H9 (cell line): ENCODE measurements at regions not wholly inside any gene's neighbourhood (a gene's known extent, or its start where the extent isn't known, plus 50 kb on each side); places are given as distances from the start of the nearest gene placed in this dataset.

Experiments
- DNase-seq: peaks from one replicate; pipeline ENCODE4 v3.0.0-alpha.2; 2017
- H2AFZ ChIP-seq: one replicate; pipeline ENCODE4 v1.6.1; 2013; ENCODE audit warnings: mild to moderate bottlenecking, low read length, control low read depth, moderate library complexity
- H2AK5ac ChIP-seq: 2 replicates; pipeline ENCODE4 v1.6.1; 2013; ENCODE audit warnings: low read length, control low read depth, mixed read lengths; ENCODE audit not compliant: insufficient read length
- H2BK120ac ChIP-seq: one replicate; pipeline ENCODE4 v1.6.1; 2013; ENCODE audit warnings: low read depth, mild to moderate bottlenecking, low read length, control low read depth, inconsistent platforms; ENCODE audit not compliant: poor library complexity, severe bottlenecking
- H2BK12ac ChIP-seq: 2 replicates; pipeline ENCODE4 v1.6.1; 2013; ENCODE audit warnings: low read length, control low read depth, mixed read lengths, low read depth; ENCODE audit not compliant: insufficient read length
- H2BK15ac ChIP-seq: 2 replicates; pipeline ENCODE4 v1.6.1; 2013; ENCODE audit warnings: low read depth, low read length, control low read depth
- H2BK20ac ChIP-seq: one replicate; pipeline ENCODE4 v1.6.1; 2013; ENCODE audit warnings: low read depth, mild to moderate bottlenecking, low read length, control low read depth, inconsistent platforms; ENCODE audit not compliant: poor library complexity, severe bottlenecking
- H2BK5ac ChIP-seq: 2 replicates; pipeline ENCODE4 v1.6.1; 2013; ENCODE audit warnings: low read length, control low read depth, mixed read lengths; ENCODE audit not compliant: insufficient read length
- H3K14ac ChIP-seq: 2 replicates; pipeline ENCODE4 v1.6.1; 2013; ENCODE audit warnings: low read length, control low read depth; ENCODE audit not compliant: insufficient read depth
- H3K18ac ChIP-seq: 2 replicates; pipeline ENCODE4 v1.6.1; 2013; ENCODE audit warnings: low read depth, mild to moderate bottlenecking, mixed read lengths, low read length, control low read depth; ENCODE audit not compliant: insufficient read length
- H3K23ac ChIP-seq: 2 replicates; pipeline ENCODE4 v1.6.1; 2013; ENCODE audit warnings: low read length, control low read depth, mixed read lengths, low read depth; ENCODE audit not compliant: insufficient read length
- H3K23me2 ChIP-seq: 2 replicates; pipeline ENCODE4 v1.6.1; 2013; ENCODE audit warnings: low read depth, mild to moderate bottlenecking, mixed read lengths, low read length, control low read depth; ENCODE audit not compliant: insufficient read length, poor library complexity, severe bottlenecking
- H3K27ac ChIP-seq: 2 replicates; pipeline ENCODE4 v1.5.1; 2013; ENCODE audit warnings: low read length, control low read depth, mixed read lengths, low read depth; ENCODE audit not compliant: insufficient read length
- H3K27me3 ChIP-seq: 2 replicates; pipeline ENCODE4 v1.6.1; 2013; ENCODE audit warnings: low read length, control low read depth, inconsistent platforms; ENCODE audit not compliant: insufficient read depth
- H3K4ac ChIP-seq: 2 replicates; pipeline ENCODE4 v1.6.1; 2013; ENCODE audit warnings: low read depth, mild to moderate bottlenecking, control low read depth, inconsistent platforms, low read length, moderate library complexity
- H3K4me1 ChIP-seq: 2 replicates; pipeline ENCODE4 v1.6.1; 2013; ENCODE audit warnings: low read length, control low read depth, inconsistent platforms; ENCODE audit not compliant: insufficient read depth
- H3K4me2 ChIP-seq: 2 replicates; pipeline ENCODE4 v1.6.1; 2013; ENCODE audit warnings: low read length, control low read depth, mixed read lengths; ENCODE audit not compliant: insufficient read length, insufficient read depth
- H3K56ac ChIP-seq: 2 replicates; pipeline ENCODE4 v1.6.1; 2013; ENCODE audit warnings: low read depth, mild to moderate bottlenecking, mixed read lengths, low read length, control low read depth; ENCODE audit not compliant: insufficient read length
- H3K79me1 ChIP-seq: 2 replicates; pipeline ENCODE4 v1.6.1; 2013; ENCODE audit warnings: low read depth, mild to moderate bottlenecking, moderate library complexity, low read length, control low read depth, inconsistent platforms; ENCODE audit not compliant: insufficient read depth, poor library complexity, severe bottlenecking
- H3K79me2 ChIP-seq: 2 replicates; pipeline ENCODE4 v1.6.1; 2013; ENCODE audit warnings: low read length, control low read depth, inconsistent platforms; ENCODE audit not compliant: insufficient read depth
- H3K9ac ChIP-seq: 2 replicates; pipeline ENCODE4 v1.6.1; 2013; ENCODE audit warnings: low read length, control low read depth, mixed read lengths; ENCODE audit not compliant: insufficient read length; ENCODE audit errors: extremely low read depth
- H3K9me3 ChIP-seq: one replicate; pipeline ENCODE4 v1.6.1; 2013; ENCODE audit warnings: low read depth, low read length, inconsistent platforms; ENCODE audit not compliant: control insufficient read depth
- H3T11ph ChIP-seq: one replicate; pipeline ENCODE4 v1.6.1; 2013; ENCODE audit warnings: mild to moderate bottlenecking, low read length, control low read depth, inconsistent platforms
- H4K20me1 ChIP-seq: one replicate; pipeline ENCODE4 v1.6.1; 2013; ENCODE audit not compliant: control insufficient read depth, insufficient read length, insufficient read depth
- H4K5ac ChIP-seq: 2 replicates; pipeline ENCODE4 v1.6.1; 2013; ENCODE audit warnings: low read depth, mild to moderate bottlenecking, mixed read lengths, low read length, control low read depth; ENCODE audit not compliant: insufficient read length
- H4K8ac ChIP-seq: replicated peaks from 2 replicates; pipeline ENCODE4 v1.6.1; 2013; ENCODE audit warnings: low read length, control low read depth, mixed read lengths, low read depth; ENCODE audit not compliant: insufficient read length
- H4K91ac ChIP-seq: 2 replicates; pipeline ENCODE4 v1.6.1; 2013; ENCODE audit warnings: low read depth, mild to moderate bottlenecking, moderate library complexity, mixed read lengths, low read length, control low read depth; ENCODE audit not compliant: insufficient read length
- H3K27ac Mint-ChIP-seq, 3 experiments: 2 replicates in 2 of 3; 3 replicates in 1 of 3; pipeline ENCODE4 v1.8.0; 2020 to 2021; ENCODE audit warnings: mixed read lengths in 3 of 3, mild to moderate bottlenecking in 1 of 3, moderate library complexity in 1 of 3
- H3K27me3 Mint-ChIP-seq: 2 replicates; pipeline ENCODE4 v1.8.0; 2021; ENCODE audit warnings: low read depth, mild to moderate bottlenecking, moderate library complexity, mixed read lengths
- H3K36me3 Mint-ChIP-seq, 3 experiments: 2 replicates in 2 of 3; 3 replicates in 1 of 3; pipeline ENCODE4 v1.8.0; 2020 to 2021; ENCODE audit warnings: low read depth in 3 of 3, mixed read lengths in 3 of 3; ENCODE audit not compliant: insufficient read depth in 1 of 3
- H3K4me1 Mint-ChIP-seq, 2 experiments: 2 replicates each; pipeline ENCODE4 v1.8.0; 2020; ENCODE audit warnings: mixed read lengths in 2 of 2
- H3K4me3 Mint-ChIP-seq, 2 experiments: 2 replicates in 1 of 2; 3 replicates in 1 of 2; pipeline ENCODE4 v1.8.0; 2020 to 2021; ENCODE audit warnings: mild to moderate bottlenecking in 2 of 2, mixed read lengths in 2 of 2, moderate library complexity in 1 of 2
- H3K9me3 Mint-ChIP-seq, 2 experiments: 2 replicates in 1 of 2; 3 replicates in 1 of 2; pipeline ENCODE4 v1.8.0; 2020; ENCODE audit warnings: mild to moderate bottlenecking in 2 of 2, mixed read lengths in 2 of 2, moderate library complexity in 1 of 2
- WGBS: extraction: QIAGEN DNeasy Blood & Tissue Kit; methylation state at CpG from one replicate; pipeline ENCODE4 v1.1.7; 2013; ENCODE audit warnings: missing lambda C conversion rate, low lambda C conversion rate, mixed read lengths; ENCODE audit not compliant: insufficient read length; ENCODE audit errors: extremely low coverage; 5-methylcytosine and 5-hydroxymethylcytosine counted together
- TF ChIP-seq, protein P1 (sequence below): fragments of 200-600 bp; sonication (generic); conservative IDR thresholded peaks from 3 replicates; pipeline ENCODE4 v1.8.0; 2021; ENCODE audit warnings: antibody characterized with exemption, mild to moderate bottlenecking

GRCh38 chr4:96352051-96352517 lies 512.2 kb downstream of the PDHA2 start:
- Mint-ChIP-seq H3K27me3 (no peaks in the 10 kb centered on the region), H3K27ac (peak overlapping the region in 1 of 3 experiments; percentile 37; a peak in 2 of 7 replicates), H3K36me3 (peaks cover 11 to 17% (median 15%) of the 10 kb centered on the region in 3 experiments), H3K4me3 (no peak overlapping the region), H3K9me3 (peaks cover 0 to 7% of the 10 kb centered on the region in 2 experiments; a peak in 3 of 5 replicates), H3K4me1 (peaks cover 8 to 22% of the 10 kb centered on the region in 2 experiments)
- H2AK5ac ChIP-seq, result no peak overlapping the region
- no peak overlapping the region for H3K9ac ChIP-seq
- no peak overlapping the region for H3K14ac ChIP-seq
- peak; percentile 32 for DNase-seq
- H3T11ph ChIP-seq, result no peak overlapping the region
- H4K20me1 ChIP-seq, result no peaks in the 10 kb centered on the region
- H3K4me2 ChIP-seq, result no peak overlapping the region
- peaks cover 2% of the 10 kb centered on the region; the same call in 1 of the 2 replicates for H3K4me1 ChIP-seq
- WGBS, result no CpG with 5 or more reads among the region's 3 CpGs
- H3K56ac ChIP-seq, result no peak overlapping the region
- H3K27ac ChIP-seq, result no peak overlapping the region
- no peaks in the 10 kb centered on the region for H3K79me1 ChIP-seq
- no peak overlapping the region for H4K8ac ChIP-seq
- no peak overlapping the region for H2BK12ac ChIP-seq
- no peak overlapping the region for H3K23ac ChIP-seq
- no peaks in the 10 kb centered on the region for H3K79me2 ChIP-seq
- H4K91ac ChIP-seq, result no peak overlapping the region
- no peak overlapping the region for H3K18ac ChIP-seq
- H2BK20ac ChIP-seq, result no peak overlapping the region
- H2AFZ ChIP-seq, result no peak overlapping the region
- no peaks in the 10 kb centered on the region for H3K27me3 ChIP-seq
- H3K9me3 ChIP-seq, result no peaks in the 10 kb centered on the region
- no peaks in the 10 kb centered on the region for H3K23me2 ChIP-seq
- H2BK5ac ChIP-seq, result no peak overlapping the region
- H2BK15ac ChIP-seq, result no peak overlapping the region
- TF ChIP-seq, protein P1, sequence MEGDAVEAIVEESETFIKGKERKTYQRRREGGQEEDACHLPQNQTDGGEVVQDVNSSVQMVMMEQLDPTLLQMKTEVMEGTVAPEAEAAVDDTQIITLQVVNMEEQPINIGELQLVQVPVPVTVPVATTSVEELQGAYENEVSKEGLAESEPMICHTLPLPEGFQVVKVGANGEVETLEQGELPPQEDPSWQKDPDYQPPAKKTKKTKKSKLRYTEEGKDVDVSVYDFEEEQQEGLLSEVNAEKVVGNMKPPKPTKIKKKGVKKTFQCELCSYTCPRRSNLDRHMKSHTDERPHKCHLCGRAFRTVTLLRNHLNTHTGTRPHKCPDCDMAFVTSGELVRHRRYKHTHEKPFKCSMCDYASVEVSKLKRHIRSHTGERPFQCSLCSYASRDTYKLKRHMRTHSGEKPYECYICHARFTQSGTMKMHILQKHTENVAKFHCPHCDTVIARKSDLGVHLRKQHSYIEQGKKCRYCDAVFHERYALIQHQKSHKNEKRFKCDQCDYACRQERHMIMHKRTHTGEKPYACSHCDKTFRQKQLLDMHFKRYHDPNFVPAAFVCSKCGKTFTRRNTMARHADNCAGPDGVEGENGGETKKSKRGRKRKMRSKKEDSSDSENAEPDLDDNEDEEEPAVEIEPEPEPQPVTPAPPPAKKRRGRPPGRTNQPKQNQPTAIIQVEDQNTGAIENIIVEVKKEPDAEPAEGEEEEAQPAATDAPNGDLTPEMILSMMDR, result peak; percentile 75
- no peak overlapping the region for H4K5ac ChIP-seq
- H2BK120ac ChIP-seq, result no peak overlapping the region
- H3K4ac ChIP-seq, result no peak overlapping the region
